ENCODE measurements at regions not wholly inside any gene's neighbourhood (a gene's known extent, or its start where the extent isn't known, plus 50 kb on each side); places are given as distances from the start of the nearest gene placed in this dataset.

- H3K27ac ChIP-seq, result no peak overlapping the region
- no peaks in the 10 kb centered on the region for H3K9me3 ChIP-seq
- H3K27me3 ChIP-seq, result no peaks in the 10 kb centered on the region
- H3K4me3 ChIP-seq, result no peak overlapping the region
- no peaks in the 10 kb centered on the region for H3K4me1 ChIP-seq
- TF ChIP-seq CTCF (IDR thresholded peaks at IDR 0.05), result no peak
- DNase-seq (ENCODE audit: low spot score), result no peak
- no peaks in the 10 kb centered on the region for H3K36me3 ChIP-seq
Observed at GRCh38 chr2:65486802-65487201, 54.4 kb upstream of the SPRED2 start.

GRCh38 chr2:65486282-65486681, 53.9 kb upstream of the SPRED2 start:
- no peaks in the 10 kb centered on the region for H3K36me3 ChIP-seq
- TF ChIP-seq CTCF (IDR thresholded peaks at IDR 0.05), result no peak
- H3K27me3 ChIP-seq, result no peaks in the 10 kb centered on the region
- no peak for DNase-seq (ENCODE audit: low spot score)
- H3K9me3 ChIP-seq, result no peaks in the 10 kb centered on the region
- no peak overlapping the region for H3K4me3 ChIP-seq
- H3K27ac ChIP-seq, result no peak overlapping the region
- no peaks in the 10 kb centered on the region for H3K4me1 ChIP-seq

GRCh38 chr2:65485839-65486238, 53.4 kb upstream of the SPRED2 start:
- Histone ChIP-seq H3K4me3 (no peak overlapping the region), H3K9me3 (no peaks in the 10 kb centered on the region), H3K4me1 (no peaks in the 10 kb centered on the region), H3K27ac (no peak overlapping the region), H3K36me3 (no peaks in the 10 kb centered on the region), H3K27me3 (no peaks in the 10 kb centered on the region)
- DNase-seq (ENCODE audit: low spot score), result no peak
- no peak for TF ChIP-seq CTCF (IDR thresholded peaks at IDR 0.05)

GRCh38 chr2:65483763-65484162, 51.4 kb upstream of the SPRED2 start:
- Histone ChIP-seq H3K36me3 (no peaks in the 10 kb centered on the region), H3K27ac (no peak overlapping the region), H3K4me1 (no peaks in the 10 kb centered on the region), H3K9me3 (no peaks in the 10 kb centered on the region), H3K4me3 (no peak overlapping the region), H3K27me3 (no peaks in the 10 kb centered on the region)
- no peak for TF ChIP-seq CTCF (IDR thresholded peaks at IDR 0.05)
- no peak for DNase-seq (ENCODE audit: low spot score)

GRCh38 chr2:65482971-65483370, 50.6 kb upstream of the SPRED2 start:
- no peak for TF ChIP-seq CTCF (IDR thresholded peaks at IDR 0.05)
- no peaks in the 10 kb centered on the region for H3K27me3 ChIP-seq

More at GRCh38 chr2:65482971-65483370, 50.6 kb upstream of the SPRED2 start:
- H3K4me1 ChIP-seq, result no peaks in the 10 kb centered on the region
- no peak overlapping the region for H3K4me3 ChIP-seq
- no peak overlapping the region for H3K27ac ChIP-seq
- H3K36me3 ChIP-seq, result no peaks in the 10 kb centered on the region
- no peaks in the 10 kb centered on the region for H3K9me3 ChIP-seq
- no peak for DNase-seq (ENCODE audit: low spot score)

Small RNAs in the stretch of these regions (microRNA-seq; reads per million reads assigned to microRNA genes)
- gene MIR4778 (ENCODE audit: borderline number of aligned reads in 2 of 2, borderline replicate concordance in 1 of 2), result 0 reads per million in 2 donors

All from right atrium auricular region (tissue), 2 donors.